Immature natural killer cell (primary cell): ENCODE measurements at regions not wholly inside any gene's neighbourhood (a gene's known extent, or its start where the extent isn't known, plus 50 kb on each side); places are given as distances from the start of the nearest gene placed in this dataset.
"Not testable (repeated sequence)": the region's sequence is repeated elsewhere in the genome, so short reads cannot be mapped to it uniquely, and the experiment has no call there.

Experiments used
- DNase-seq, 3 donors: peaks; one replicate each; pipeline ENCODE4 v3.0.0; 2022; ENCODE audit warnings: mixed read lengths in 1 of 3
- H3K27ac Mint-ChIP-seq, 6 donors: one replicate each; pipeline ENCODE4 v1.8.0; 2020; ENCODE audit warnings: mixed read lengths in 6 of 6, mild to moderate bottlenecking in 5 of 6, inconsistent platforms in 4 of 6, moderate library complexity in 3 of 6
- H3K27me3 Mint-ChIP-seq, 3 donors: one replicate each; pipeline ENCODE4 v1.8.0; 2020 to 2021; ENCODE audit warnings: low read depth in 3 of 3, mild to moderate bottlenecking in 3 of 3, mixed read lengths in 3 of 3, moderate library complexity in 3 of 3, inconsistent platforms in 1 of 3
- H3K36me3 Mint-ChIP-seq, 3 donors: one replicate each; pipeline ENCODE4 v1.8.0; 2020; ENCODE audit warnings: mixed read lengths in 3 of 3, inconsistent platforms in 2 of 3, mild to moderate bottlenecking in 2 of 3
- H3K4me1 Mint-ChIP-seq, 2 donors: one replicate each; pipeline ENCODE4 v1.8.0; 2020; ENCODE audit warnings: inconsistent platforms in 2 of 2, mild to moderate bottlenecking in 2 of 2, mixed read lengths in 2 of 2, moderate library complexity in 1 of 2
- H3K4me3 Mint-ChIP-seq, 5 donors: one replicate each; pipeline ENCODE4 v1.8.0; 2020; ENCODE audit warnings: mild to moderate bottlenecking in 5 of 5, mixed read lengths in 5 of 5, inconsistent platforms in 3 of 5, moderate library complexity in 3 of 5
- H3K9me3 Mint-ChIP-seq, 6 donors: one replicate each; pipeline ENCODE4 v1.8.0; 2020; ENCODE audit warnings: mild to moderate bottlenecking in 6 of 6, mixed read lengths in 6 of 6, inconsistent platforms in 4 of 6, moderate library complexity in 3 of 6

GRCh38 chr2:33929467-33929866, 330.4 kb upstream of the FAM98A start:
- Mint-ChIP-seq H3K27ac (no peak overlapping the region), H3K27me3 (peaks cover 0 to 2% (median 2%) of the 10 kb centered on the region in 3 donors), H3K9me3 (peaks cover 0 to 15% (median 6%) of the 10 kb centered on the region in 6 donors), H3K4me3 (no peak overlapping the region), H3K36me3 (no peaks in the 10 kb centered on the region), H3K4me1 (no peaks in the 10 kb centered on the region)
- DNase-seq = no peak

- Mint-ChIP-seq H3K36me3 (no peaks in the 10 kb centered on the region), H3K4me1 (no peaks in the 10 kb centered on the region), H3K4me3 (no peak overlapping the region), H3K27me3 (peaks cover 0 to 2% (median 2%) of the 10 kb centered on the region in 3 donors), H3K9me3 (peaks cover 0 to 23% (median 6%) of the 10 kb centered on the region in 6 donors), H3K27ac (no peak overlapping the region)
- DNase-seq = no peak
Measured at GRCh38 chr2:33927756-33928155, 328.7 kb upstream of the FAM98A start.

GRCh38 chr2:33925311-33925710, 326.2 kb upstream of the FAM98A start:
- H3K9me3 Mint-ChIP-seq = peaks cover 2 to 27% (median 5%) of the 10 kb centered on the region in 6 donors
- no peak for DNase-seq
- H3K36me3 Mint-ChIP-seq = no peaks in the 10 kb centered on the region
- H3K27me3 Mint-ChIP-seq = peaks cover 0 to 4% (median 2%) of the 10 kb centered on the region in 3 donors
- H3K4me1 Mint-ChIP-seq = no peaks in the 10 kb centered on the region
- H3K4me3 Mint-ChIP-seq = no peak overlapping the region
- no peak overlapping the region for H3K27ac Mint-ChIP-seq

- Mint-ChIP-seq H3K9me3 (peaks cover 2 to 26% (median 5%) of the 10 kb centered on the region in 6 donors), H3K4me3 (no peak overlapping the region), H3K27ac (no peak overlapping the region), H3K27me3 (peaks cover 0 to 4% (median 0%) of the 10 kb centered on the region in 3 donors), H3K4me1 (no peaks in the 10 kb centered on the region), H3K36me3 (no peaks in the 10 kb centered on the region)
- DNase-seq = no peak
Measured at GRCh38 chr2:33924586-33925169, 325.6 kb upstream of the FAM98A start.

- Mint-ChIP-seq H3K36me3 (peaks cover 0 to 4% (median 0%) of the 10 kb centered on the region in 3 donors), H3K27me3 (peaks cover 0 to 2% (median 2%) of the 10 kb centered on the region in 3 donors), H3K9me3 (peaks cover 7 to 44% (median 14%) of the 10 kb centered on the region in 6 donors), H3K4me3 (no peak overlapping the region), H3K27ac (no peak overlapping the region), H3K4me1 (no peaks in the 10 kb centered on the region)
- no peak for DNase-seq
Measured at GRCh38 chr2:33917252-33917651, 318.2 kb upstream of the FAM98A start.

GRCh38 chr2:33913071-33913616, 314.0 kb upstream of the FAM98A start:
- Mint-ChIP-seq H3K4me1 (no peaks in the 10 kb centered on the region), H3K9me3 (peaks cover 9 to 58% (median 18%) of the 10 kb centered on the region in 6 donors), H3K27ac (no peak overlapping the region), H3K27me3 (peaks cover 0 to 2% (median 0%) of the 10 kb centered on the region in 3 donors), H3K4me3 (no peak overlapping the region), H3K36me3 (peaks cover 0 to 4% (median 0%) of the 10 kb centered on the region in 3 donors)
- no peak for DNase-seq

GRCh38 chr2:33911327-33911726, 312.2 kb upstream of the FAM98A start:
- Mint-ChIP-seq H3K27ac (no peak overlapping the region), H3K27me3 (peaks cover 0 to 2% (median 0%) of the 10 kb centered on the region in 3 donors), H3K4me1 (no peaks in the 10 kb centered on the region), H3K36me3 (peaks cover 0 to 4% (median 0%) of the 10 kb centered on the region in 3 donors), H3K9me3 (peaks cover 9 to 50% (median 18%) of the 10 kb centered on the region in 6 donors), H3K4me3 (no peak overlapping the region)
- no peak for DNase-seq

GRCh38 chr2:33909945-33910695, 311.0 kb upstream of the FAM98A start:
- DNase-seq = no peak
- Mint-ChIP-seq H3K36me3 (peaks cover 0 to 3% (median 0%) of the 10 kb centered on the region in 3 donors), H3K9me3 (peaks cover 9 to 40% (median 15%) of the 10 kb centered on the region in 6 donors), H3K27ac (no peak overlapping the region), H3K4me1 (no peaks in the 10 kb centered on the region), H3K27me3 (peaks cover 0 to 2% (median 0%) of the 10 kb centered on the region in 3 donors), H3K4me3 (no peak overlapping the region)

- no peak for DNase-seq
- H3K36me3 Mint-ChIP-seq = no peaks in the 10 kb centered on the region
Measured at GRCh38 chr2:33907866-33908265, 308.8 kb upstream of the FAM98A start.

GRCh38 chr2:33906129-33906528, 307.0 kb upstream of the FAM98A start:
- DNase-seq, H3K4me3 Mint-ChIP-seq, H3K27me3 Mint-ChIP-seq, H3K36me3 Mint-ChIP-seq, H3K4me1 Mint-ChIP-seq, H3K27ac Mint-ChIP-seq: not testable (repeated sequence)
- peaks cover 0 to 28% (median 14%) of the 10 kb centered on the region in 6 donors for H3K9me3 Mint-ChIP-seq

More at GRCh38 chr2:33907866-33908265, 308.8 kb upstream of the FAM98A start:
- Mint-ChIP-seq H3K27ac (no peak overlapping the region), H3K4me3 (no peak overlapping the region), H3K9me3 (peaks cover 0 to 31% (median 8%) of the 10 kb centered on the region in 6 donors), H3K27me3 (peaks cover 0 to 4% (median 0%) of the 10 kb centered on the region in 3 donors), H3K4me1 (no peaks in the 10 kb centered on the region)

GRCh38 chr2:33904801-33905200, 305.7 kb upstream of the FAM98A start:
- no peak for DNase-seq
- H3K9me3 Mint-ChIP-seq = peaks cover 0 to 23% (median 14%) of the 10 kb centered on the region in 6 donors
- H3K27me3 Mint-ChIP-seq = peaks cover 0 to 4% (median 0%) of the 10 kb centered on the region in 3 donors
- H3K27ac Mint-ChIP-seq = no peak overlapping the region
- H3K4me1 Mint-ChIP-seq = no peaks in the 10 kb centered on the region
- H3K36me3 Mint-ChIP-seq = no peaks in the 10 kb centered on the region
- no peak overlapping the region for H3K4me3 Mint-ChIP-seq

- no peaks in the 10 kb centered on the region for H3K4me1 Mint-ChIP-seq
- no peak overlapping the region for H3K4me3 Mint-ChIP-seq
- H3K36me3 Mint-ChIP-seq = no peaks in the 10 kb centered on the region
- no peak overlapping the region for H3K27ac Mint-ChIP-seq
- peaks cover 0 to 19% (median 14%) of the 10 kb centered on the region in 6 donors for H3K9me3 Mint-ChIP-seq
- peaks cover 0 to 4% (median 0%) of the 10 kb centered on the region in 3 donors for H3K27me3 Mint-ChIP-seq
- DNase-seq = no peak
Measured at GRCh38 chr2:33903701-33904100, 304.6 kb upstream of the FAM98A start.

- Mint-ChIP-seq H3K4me1 (no peaks in the 10 kb centered on the region), H3K27ac (no peak overlapping the region), H3K27me3 (peaks cover 0 to 4% (median 0%) of the 10 kb centered on the region in 3 donors), H3K9me3 (peaks cover 1 to 21% (median 14%) of the 10 kb centered on the region in 6 donors), H3K4me3 (no peak overlapping the region), H3K36me3 (no peaks in the 10 kb centered on the region)
- DNase-seq = no peak
Measured at GRCh38 chr2:33903215-33903614, 304.1 kb upstream of the FAM98A start.

GRCh38 chr2:33900610-33901009, 301.5 kb upstream of the FAM98A start:
- Mint-ChIP-seq H3K27ac (no peak overlapping the region), H3K27me3 (peaks cover 0 to 4% (median 1%) of the 10 kb centered on the region in 3 donors), H3K4me1 (no peaks in the 10 kb centered on the region), H3K9me3 (peaks cover 5 to 35% (median 14%) of the 10 kb centered on the region in 6 donors), H3K36me3 (no peaks in the 10 kb centered on the region), H3K4me3 (no peak overlapping the region)
- no peak for DNase-seq
